ENCODE measurements at regions not wholly inside any gene's neighbourhood (a gene's known extent, or its start where the extent isn't known, plus 50 kb on each side); places are given as distances from the start of the nearest gene placed in this dataset.
"Not testable (repeated sequence)": the region's sequence is repeated elsewhere in the genome, so short reads cannot be mapped to it uniquely, and the experiment has no call there.

DNA sequence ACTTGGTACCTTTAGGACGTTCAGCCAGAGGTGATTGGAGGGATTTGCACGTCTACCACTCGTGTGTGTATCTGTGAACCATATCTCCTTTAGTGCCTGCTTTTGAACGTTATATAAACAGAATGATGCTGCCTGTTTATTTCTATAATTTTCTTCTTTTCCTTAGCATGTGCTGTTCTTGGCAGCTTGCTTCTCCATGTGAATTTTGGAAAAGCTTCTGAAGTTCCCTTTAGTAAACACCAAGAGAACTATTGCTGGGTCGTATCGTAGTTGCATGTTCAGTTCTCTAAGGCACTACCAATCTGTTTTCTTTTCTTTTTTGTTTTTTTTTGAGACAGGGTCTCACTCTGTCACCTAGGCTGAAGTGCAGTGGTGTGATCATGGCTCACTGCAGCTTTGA, 73.8 kb upstream of the FANCC start:
- H3K4me3 ChIP-seq; H3K27ac ChIP-seq (replicated peaks in 1 of 4); H3K36me3 ChIP-seq; H3K9me3 ChIP-seq; H3K27me3 ChIP-seq; intact Hi-C loops (cut with DNase I); DNase-seq (ENCODE audit: extremely low spot score); H3K4me1 ChIP-seq: not testable (repeated sequence)
- 63% methylated on average over 6 of the region's 6 CpGs for WGBS

DNA sequence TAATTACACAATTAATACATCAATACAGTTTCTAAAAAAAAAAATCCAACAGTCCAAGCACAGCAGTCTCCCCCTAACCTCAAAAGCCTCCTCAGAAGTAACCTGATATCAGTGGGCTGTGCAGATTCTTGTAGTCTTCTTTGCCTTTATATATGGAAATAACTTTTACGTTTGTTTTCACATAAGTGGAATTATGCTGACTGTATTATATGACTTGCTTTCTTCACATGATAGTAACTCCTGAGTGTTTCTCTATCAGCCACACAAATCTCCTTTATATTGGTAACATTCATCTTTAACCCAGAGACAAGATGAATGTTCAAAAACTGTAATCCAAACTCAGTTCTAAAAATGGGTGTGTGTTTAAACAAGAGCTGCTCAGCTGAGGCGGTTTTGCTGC, 71.9 kb upstream of the FANCC start:
- WGBS = 50% methylated on average over 2 of the region's 2 CpGs
- Histone ChIP-seq H3K36me3 (no peaks in the 10 kb centered on the region), H3K4me1 (no peaks in the 10 kb centered on the region), H3K27me3 (no peaks in the 10 kb centered on the region), H3K4me3 (no peak overlapping the region), H3K27ac (replicated peaks in 1 of 4) (no peak overlapping the region), H3K9me3 (no peaks in the 10 kb centered on the region)
- DNase-seq (ENCODE audit: extremely low spot score) = no peak
- intact Hi-C loops (cut with DNase I) = no loop called here
- TF ChIP-seq EP300 (IDR thresholded peaks at IDR 0.05) (no peak), POLR2AphosphoS5 (IDR thresholded peaks at IDR 0.05) (no peak), POLR2A (IDR thresholded peaks at IDR 0.05; ENCODE audit: low read depth) (no peak)
- TF ChIP-seq, protein P1, sequence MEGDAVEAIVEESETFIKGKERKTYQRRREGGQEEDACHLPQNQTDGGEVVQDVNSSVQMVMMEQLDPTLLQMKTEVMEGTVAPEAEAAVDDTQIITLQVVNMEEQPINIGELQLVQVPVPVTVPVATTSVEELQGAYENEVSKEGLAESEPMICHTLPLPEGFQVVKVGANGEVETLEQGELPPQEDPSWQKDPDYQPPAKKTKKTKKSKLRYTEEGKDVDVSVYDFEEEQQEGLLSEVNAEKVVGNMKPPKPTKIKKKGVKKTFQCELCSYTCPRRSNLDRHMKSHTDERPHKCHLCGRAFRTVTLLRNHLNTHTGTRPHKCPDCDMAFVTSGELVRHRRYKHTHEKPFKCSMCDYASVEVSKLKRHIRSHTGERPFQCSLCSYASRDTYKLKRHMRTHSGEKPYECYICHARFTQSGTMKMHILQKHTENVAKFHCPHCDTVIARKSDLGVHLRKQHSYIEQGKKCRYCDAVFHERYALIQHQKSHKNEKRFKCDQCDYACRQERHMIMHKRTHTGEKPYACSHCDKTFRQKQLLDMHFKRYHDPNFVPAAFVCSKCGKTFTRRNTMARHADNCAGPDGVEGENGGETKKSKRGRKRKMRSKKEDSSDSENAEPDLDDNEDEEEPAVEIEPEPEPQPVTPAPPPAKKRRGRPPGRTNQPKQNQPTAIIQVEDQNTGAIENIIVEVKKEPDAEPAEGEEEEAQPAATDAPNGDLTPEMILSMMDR (IDR thresholded peaks at IDR 0.05) = no peak

DNA sequence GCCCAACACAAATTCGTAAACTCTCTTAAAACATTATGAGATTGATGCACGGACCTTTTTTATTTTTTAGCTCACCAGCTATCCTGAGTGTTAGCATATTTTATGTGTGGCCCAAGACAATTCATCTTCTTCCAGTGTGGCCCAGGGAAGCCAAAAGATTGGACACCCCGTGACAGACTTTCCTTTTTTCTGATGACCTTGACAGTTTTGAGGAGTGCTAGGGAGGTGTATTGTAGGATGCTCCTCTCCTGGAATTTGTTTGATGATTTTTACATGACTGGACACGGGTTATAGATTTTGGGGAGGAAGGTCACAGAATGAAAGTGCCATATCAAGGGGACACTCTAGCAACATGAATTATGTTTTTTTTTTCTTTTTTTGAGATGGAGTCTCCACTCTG, 69.3 kb upstream of the FANCC start:
- DNase-seq (ENCODE audit: extremely low spot score) = no peak
- H3K4me3 ChIP-seq = no peak overlapping the region
- WGBS = 93% methylated on average over 4 of the region's 4 CpGs
- no peak overlapping the region for H3K27ac ChIP-seq (replicated peaks in 1 of 4)
- no peak for TF ChIP-seq POLR2AphosphoS5 (IDR thresholded peaks at IDR 0.05)
- no peak for TF ChIP-seq EP300 (IDR thresholded peaks at IDR 0.05)
- TF ChIP-seq POLR2A (IDR thresholded peaks at IDR 0.05; ENCODE audit: low read depth) = no peak
- TF ChIP-seq, protein P1 (IDR thresholded peaks at IDR 0.05) = no peak
- H3K27me3 ChIP-seq = no peaks in the 10 kb centered on the region
- no peaks in the 10 kb centered on the region for H3K9me3 ChIP-seq
- H3K36me3 ChIP-seq = no peaks in the 10 kb centered on the region
- no peaks in the 10 kb centered on the region for H3K4me1 ChIP-seq
- intact Hi-C loops (cut with DNase I) = no loop called here

DNA sequence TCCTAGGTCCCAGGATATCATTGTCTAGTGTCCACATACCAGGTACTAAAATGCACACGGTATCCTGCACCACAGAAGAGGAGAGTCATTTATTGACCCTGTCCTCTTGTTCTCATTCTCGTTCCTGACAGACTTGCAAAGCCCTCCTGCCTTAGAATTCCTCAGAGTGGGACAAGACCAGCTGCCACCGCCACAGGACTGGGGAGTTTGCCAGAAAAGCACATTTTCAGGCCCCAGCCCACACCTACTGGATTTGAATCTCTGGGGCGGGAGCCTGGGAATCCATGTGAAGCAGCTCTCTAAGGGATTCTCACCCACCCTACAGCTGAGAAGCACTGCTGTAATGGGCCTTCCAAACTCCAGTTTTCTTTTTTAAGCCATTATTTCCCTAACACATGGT, 68.0 kb upstream of the FANCC start:
- intact Hi-C loops (cut with DNase I) = no loop called here
- WGBS = 92% methylated on average over 4 of the region's 4 CpGs
- Histone ChIP-seq H3K27ac (replicated peaks in 1 of 4) (no peak overlapping the region), H3K4me1 (no peaks in the 10 kb centered on the region), H3K4me3 (no peak overlapping the region), H3K9me3 (no peaks in the 10 kb centered on the region), H3K36me3 (no peaks in the 10 kb centered on the region), H3K27me3 (no peaks in the 10 kb centered on the region)
- no peak for TF ChIP-seq POLR2AphosphoS5 (IDR thresholded peaks at IDR 0.05)
- no peak for TF ChIP-seq POLR2A (IDR thresholded peaks at IDR 0.05; ENCODE audit: low read depth)
- no peak for TF ChIP-seq EP300 (IDR thresholded peaks at IDR 0.05)
- TF ChIP-seq, protein P1 (IDR thresholded peaks at IDR 0.05) = no peak
- DNase-seq (ENCODE audit: extremely low spot score) = no peak

DNA sequence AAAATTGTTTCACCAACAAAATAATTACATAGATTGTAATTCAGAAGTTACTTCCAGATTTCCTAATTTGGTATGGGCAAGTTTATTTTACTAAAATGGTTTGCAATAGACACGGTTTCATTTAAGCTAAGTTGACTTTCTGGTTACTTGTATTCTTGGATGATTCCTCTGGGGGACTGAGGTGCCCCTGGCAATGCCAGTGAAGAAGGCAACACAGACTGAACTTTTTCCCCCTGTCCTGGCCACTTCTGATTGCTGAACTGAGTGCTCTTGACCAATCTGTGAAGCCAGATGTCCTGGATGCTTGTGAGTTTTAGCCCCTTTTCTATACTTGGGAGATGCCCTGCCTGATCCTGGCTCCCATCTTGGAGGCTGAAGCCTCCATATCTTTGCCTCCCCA, 66.3 kb upstream of the FANCC start:
- Histone ChIP-seq H3K27me3 (no peaks in the 10 kb centered on the region), H3K4me3 (no peak overlapping the region), H3K27ac (replicated peaks in 1 of 4) (no peak overlapping the region), H3K36me3 (no peaks in the 10 kb centered on the region), H3K4me1 (no peaks in the 10 kb centered on the region), H3K9me3 (no peaks in the 10 kb centered on the region)
- TF ChIP-seq POLR2AphosphoS5 (IDR thresholded peaks at IDR 0.05) (no peak), POLR2A (IDR thresholded peaks at IDR 0.05; ENCODE audit: low read depth) (no peak), EP300 (IDR thresholded peaks at IDR 0.05) (no peak)
- TF ChIP-seq, protein P1 (IDR thresholded peaks at IDR 0.05) = no peak
- no peak for DNase-seq (ENCODE audit: extremely low spot score)
- WGBS = 54% methylated on average over 1 of the region's 1 CpG
- intact Hi-C loops (cut with DNase I) = no loop called here

Measured in esophagus muscularis mucosa (tissue), 4 donors.